NCI-H1694 treated with DMSO at 0.1 percent for 48 hours (cell line): ENCODE measurements at regions not wholly inside any gene's neighbourhood (a gene's known extent, or its start where the extent isn't known, plus 50 kb on each side); places are given as distances from the start of the nearest gene placed in this dataset.
"Not testable (repeated sequence)": the region's sequence is repeated elsewhere in the genome, so short reads cannot be mapped to it uniquely, and the experiment has no call there.

ENCODE experiments used
- DNase-seq: peaks from one replicate; lab custom pipeline; 2025; lab: John Stamatoyannopoulos, UW

- DNase-seq = not testable (repeated sequence)
These were observed 130.5 kb upstream of the RXFP2 start for GRCh38 chr13:31608780-31609179.

GRCh38 chr13:31610270-31610998 is 128.9 kb upstream of the RXFP2 start:
- DNase-seq = no peak

- no peak for DNase-seq
These were observed 128.1 kb upstream of the RXFP2 start for GRCh38 chr13:31611214-31611613.

GRCh38 chr13:31614073-31614472 is 125.3 kb upstream of the RXFP2 start:
- no peak for DNase-seq

GRCh38 chr13:31614704-31615103 is 124.6 kb upstream of the RXFP2 start:
- DNase-seq = no peak

- no peak for DNase-seq
These were observed 114.2 kb upstream of the RXFP2 start for GRCh38 chr13:31625115-31625514.

GRCh38 chr13:31627097-31627845 is 112.1 kb upstream of the RXFP2 start:
- no peak for DNase-seq

GRCh38 chr13:31629085-31629780 is 110.1 kb upstream of the RXFP2 start:
- no peak for DNase-seq

- no peak for DNase-seq
These were observed 108.3 kb upstream of the RXFP2 start for GRCh38 chr13:31631071-31631470.

- DNase-seq = no peak
These were observed 107.6 kb upstream of the RXFP2 start for GRCh38 chr13:31631746-31632145.

GRCh38 chr13:31638577-31638976 is 100.7 kb upstream of the RXFP2 start:
- DNase-seq = no peak

GRCh38 chr13:31639443-31640163 is 99.7 kb upstream of the RXFP2 start:
- no peak for DNase-seq

- no peak for DNase-seq
These were observed 89.6 kb upstream of the RXFP2 start for GRCh38 chr13:31649766-31650165.

GRCh38 chr13:31653730-31654129 is 85.6 kb upstream of the RXFP2 start:
- DNase-seq = no peak

GRCh38 chr13:31663880-31664585 is 75.3 kb upstream of the RXFP2 start:
- no peak for DNase-seq

GRCh38 chr13:31670831-31671617 is 68.3 kb upstream of the RXFP2 start:
- DNase-seq = no peak

GRCh38 chr13:31674051-31674450 is 65.3 kb upstream of the RXFP2 start:
- no peak for DNase-seq

- no peak for DNase-seq
These were observed 63.8 kb upstream of the RXFP2 start for GRCh38 chr13:31675440-31675953.

GRCh38 chr13:31681133-31681532 is 58.2 kb upstream of the RXFP2 start:
- no peak for DNase-seq

- DNase-seq = no peak
These were observed 54.9 kb upstream of the RXFP2 start for GRCh38 chr13:31684466-31684865.
